ENCODE measurements at regions not wholly inside any gene's neighbourhood (a gene's known extent, or its start where the extent isn't known, plus 50 kb on each side); places are given as distances from the start of the nearest gene placed in this dataset.
A peak's percentile ranks its signal among the peaks of the same experiment; 100 is the strongest.
"Not testable (repeated sequence)": the region's sequence is repeated elsewhere in the genome, so short reads cannot be mapped to it uniquely, and the experiment has no call there.

- in situ Hi-C loops (cut with MboI; ENCODE audit: low pct_unique_long_range_greater_than_20kb, low sequenced_read_pairs): not testable (repeated sequence)
Observed at GRCh38 chr2:89537862-89538261, 846.4 kb downstream of the RPIA start.

DNA sequence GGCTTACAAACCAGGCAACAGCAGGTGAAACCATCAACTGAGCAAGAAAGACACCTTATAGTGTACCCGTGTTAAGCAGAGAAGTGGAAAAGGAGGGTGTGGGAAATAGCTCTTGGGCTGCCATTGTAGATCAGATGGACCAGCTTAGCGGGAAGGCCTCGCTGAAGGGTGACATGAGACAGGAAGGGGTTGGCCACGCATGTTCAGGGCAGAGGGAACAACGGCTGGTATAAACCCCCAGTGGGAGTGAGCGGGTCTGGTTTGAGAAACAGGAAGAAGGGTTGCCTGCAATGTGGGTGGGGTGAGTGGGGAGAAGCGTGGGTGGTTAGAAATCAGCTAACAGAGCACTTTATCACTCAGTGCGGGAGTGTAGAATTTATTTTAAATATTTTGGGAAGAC, 852.6 kb downstream of the RPIA start:
- in situ Hi-C loops (cut with MboI; ENCODE audit: low pct_unique_long_range_greater_than_20kb, low sequenced_read_pairs); DNase-seq: not testable (repeated sequence)

More at GRCh38 chr2:89537862-89538261, 846.4 kb downstream of the RPIA start:
- DNase-seq: not testable (repeated sequence)

DNA sequence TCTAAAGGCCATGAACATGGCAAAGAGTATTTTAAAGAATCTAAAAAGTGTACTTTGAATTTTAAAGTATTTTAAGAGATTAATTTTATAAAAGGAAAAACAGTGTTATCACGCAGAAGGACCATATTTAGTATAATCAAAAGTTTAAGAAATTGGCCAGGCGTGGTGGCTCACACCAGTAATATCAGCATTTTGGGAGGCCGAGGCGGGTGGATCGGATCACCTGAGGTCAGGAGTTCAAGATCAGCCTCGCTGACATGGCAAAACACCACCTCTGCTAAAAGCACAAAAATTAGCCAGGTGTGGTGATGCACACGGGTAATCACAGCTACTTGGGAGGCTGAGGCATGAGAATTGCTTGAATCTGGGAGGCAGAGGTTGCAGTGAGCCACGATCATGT, 887.7 kb downstream of the RPIA start:
- DNase-seq; in situ Hi-C loops (cut with MboI; ENCODE audit: low pct_unique_long_range_greater_than_20kb, low sequenced_read_pairs): not testable (repeated sequence)

DNA sequence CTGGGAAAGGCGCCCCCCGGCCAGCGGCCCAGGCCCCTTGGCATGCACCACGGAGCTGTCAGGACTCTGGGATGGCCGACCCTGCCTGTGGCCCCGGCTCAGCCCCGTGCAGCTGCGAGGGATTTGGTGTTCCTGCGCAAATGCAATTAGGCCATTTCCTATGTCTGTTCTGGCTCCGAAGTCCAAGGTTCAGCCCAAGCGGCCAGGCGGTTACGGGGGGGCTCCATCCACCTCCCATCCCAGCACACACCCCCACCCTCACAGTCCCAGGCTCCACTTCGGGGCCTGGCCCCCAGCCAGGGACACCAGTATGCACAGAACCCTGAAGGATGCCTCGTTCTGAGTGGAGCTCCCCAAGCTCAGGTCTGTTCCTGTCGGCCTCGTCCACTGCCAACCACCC, 891.3 kb downstream of the RPIA start:
- in situ Hi-C loops (cut with MboI; ENCODE audit: low pct_unique_long_range_greater_than_20kb, low sequenced_read_pairs); DNase-seq: not testable (repeated sequence)

DNA sequence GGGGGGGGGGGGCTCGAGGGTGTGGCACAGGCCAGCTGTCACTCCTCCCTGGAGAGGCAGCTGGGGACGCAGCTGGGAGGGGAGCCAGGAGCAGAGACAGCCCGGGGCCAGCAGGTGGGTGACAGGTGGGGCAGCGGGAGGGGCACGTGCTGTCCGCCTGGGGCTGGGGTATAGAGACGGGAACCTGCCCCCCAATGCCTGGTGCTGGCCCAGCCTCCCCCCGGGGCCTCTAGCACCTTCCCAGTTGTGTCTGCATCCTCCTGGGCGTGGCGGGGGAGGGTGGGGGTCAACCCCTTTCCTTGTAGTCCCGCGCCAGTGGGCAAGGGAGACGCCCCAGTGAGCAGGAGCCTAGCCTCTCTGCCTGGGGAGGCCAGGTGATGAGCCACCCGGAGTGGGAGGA, 892.6 kb downstream of the RPIA start:
- DNase-seq; in situ Hi-C loops (cut with MboI; ENCODE audit: low pct_unique_long_range_greater_than_20kb, low sequenced_read_pairs): not testable (repeated sequence)

GRCh38 chr2:89584868-89585557, 893.5 kb downstream of the RPIA start:
- DNase-seq; in situ Hi-C loops (cut with MboI; ENCODE audit: low pct_unique_long_range_greater_than_20kb, low sequenced_read_pairs): not testable (repeated sequence)

DNA sequence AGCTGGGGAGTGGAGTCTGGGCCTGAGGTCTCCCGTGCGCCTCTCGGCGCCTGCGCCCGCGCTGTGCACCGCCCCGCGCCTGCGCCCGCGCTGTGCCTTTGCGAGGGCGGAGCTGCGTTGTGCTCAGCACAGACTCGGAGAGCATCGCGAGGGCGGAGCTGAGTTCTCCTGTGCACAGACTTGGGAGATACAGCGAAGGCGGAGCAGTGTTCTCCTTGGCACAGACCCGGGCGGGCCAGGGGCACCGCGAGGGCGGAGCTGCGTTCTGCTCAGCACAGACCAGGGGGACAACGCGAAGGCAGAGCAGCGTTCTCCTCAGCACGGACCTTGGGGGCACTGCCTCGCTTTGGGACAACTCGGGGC, 894.1 kb downstream of the RPIA start:
- DNase-seq: peak; percentile 58
- in situ Hi-C loops (cut with MboI; ENCODE audit: low pct_unique_long_range_greater_than_20kb, low sequenced_read_pairs): not testable (repeated sequence)

- DNase-seq; in situ Hi-C loops (cut with MboI; ENCODE audit: low pct_unique_long_range_greater_than_20kb, low sequenced_read_pairs): not testable (repeated sequence)
Observed at GRCh38 chr2:89599843-89600242, 908.4 kb downstream of the RPIA start.

DNA sequence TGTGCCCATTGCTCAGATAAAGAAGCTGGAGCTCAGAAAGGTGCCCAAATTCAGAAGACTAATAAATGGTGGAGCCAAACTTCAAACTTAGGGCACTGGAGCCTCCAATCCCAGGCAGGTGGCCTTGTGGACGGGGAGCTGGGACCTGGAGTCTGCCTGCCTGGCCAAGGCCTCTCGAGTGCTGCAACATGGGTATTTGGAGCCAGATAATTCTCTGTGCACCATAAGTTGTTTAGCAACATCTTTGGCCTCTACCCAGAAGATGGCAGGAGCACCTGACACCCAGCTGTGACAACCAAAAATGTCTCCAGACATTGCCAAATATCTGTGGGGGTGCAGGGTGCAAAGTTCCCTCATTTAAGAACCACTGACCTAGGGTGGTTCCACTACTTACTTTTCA, 915.0 kb downstream of the RPIA start:
- in situ Hi-C loops (cut with MboI; ENCODE audit: low pct_unique_long_range_greater_than_20kb, low sequenced_read_pairs); DNase-seq: not testable (repeated sequence)

- DNase-seq; in situ Hi-C loops (cut with MboI; ENCODE audit: low pct_unique_long_range_greater_than_20kb, low sequenced_read_pairs): not testable (repeated sequence)
Observed at GRCh38 chr2:89610207-89610926, 918.9 kb downstream of the RPIA start.

GRCh38 chr2:89610927-89611515, 919.5 kb downstream of the RPIA start:
- DNase-seq; in situ Hi-C loops (cut with MboI; ENCODE audit: low pct_unique_long_range_greater_than_20kb, low sequenced_read_pairs): not testable (repeated sequence)

GRCh38 chr2:89611710-89612109, 920.2 kb downstream of the RPIA start:
- in situ Hi-C loops (cut with MboI; ENCODE audit: low pct_unique_long_range_greater_than_20kb, low sequenced_read_pairs); DNase-seq: not testable (repeated sequence)

DNA sequence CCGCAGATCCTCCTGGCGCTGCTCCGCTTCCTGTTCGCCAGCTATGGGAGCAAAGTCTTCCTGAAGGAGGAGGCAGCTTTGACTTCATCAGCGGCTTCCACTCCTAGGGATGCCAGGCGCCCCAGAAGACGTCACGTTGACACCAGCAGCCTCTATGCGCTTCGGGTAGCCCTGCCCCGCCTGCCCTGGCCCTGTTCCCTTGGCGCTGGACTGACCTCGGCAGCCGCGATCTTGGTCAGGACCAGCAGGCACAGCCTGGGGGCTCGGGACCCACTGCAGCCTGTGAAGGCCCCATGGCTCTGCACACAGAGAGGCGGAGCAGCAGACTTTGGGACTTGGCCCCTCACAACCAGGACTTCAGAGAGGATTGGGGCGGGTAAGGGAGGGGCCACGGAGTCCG, 957.8 kb downstream of the RPIA start:
- in situ Hi-C loops (cut with MboI; ENCODE audit: low pct_unique_long_range_greater_than_20kb, low sequenced_read_pairs); DNase-seq: not testable (repeated sequence)

- in situ Hi-C loops (cut with MboI; ENCODE audit: low pct_unique_long_range_greater_than_20kb, low sequenced_read_pairs); DNase-seq: not testable (repeated sequence)
Observed at GRCh38 chr2:89679254-89679653, 987.8 kb downstream of the RPIA start.
